Activated naive CD4-positive, alpha-beta T cell treated with anti-CD3 and anti-CD28 coated beads for 36 hours (primary cell): ENCODE measurements at regions not wholly inside any gene's neighbourhood (a gene's known extent, or its start where the extent isn't known, plus 50 kb on each side); places are given as distances from the start of the nearest gene placed in this dataset. TPM values are rescaled to one million over a fixed set of nuclear protein-coding genes. Genes with fewer than 3 reads are reported as not detected.

Source experiments
- CTCF ChIA-PET: fragments of 350-600 bp; sonication (Branson Sonifier 250); formaldehyde crosslinking; loops from one replicate; lab custom pipeline; 2021; ENCODE audit warnings: antibody characterized with exemption; lab: Charles Lee
- DNase-seq: peaks from one replicate; pipeline ENCODE4 v3.0.0-alpha.2; 2020
- H3K27ac Mint-ChIP-seq: one replicate; pipeline ENCODE4 v1.8.0; 2021; ENCODE audit warnings: mild to moderate bottlenecking, mixed read lengths
- H3K27me3 Mint-ChIP-seq: one replicate; pipeline ENCODE4 v1.8.0; 2021; ENCODE audit warnings: low read depth, mixed read lengths
- H3K36me3 Mint-ChIP-seq: one replicate; pipeline ENCODE4 v1.8.0; 2021; ENCODE audit warnings: low read depth, mixed read lengths
- H3K4me1 Mint-ChIP-seq: one replicate; pipeline ENCODE4 v1.8.0; 2021; ENCODE audit warnings: low read depth, mixed read lengths
- H3K4me3 Mint-ChIP-seq: one replicate; pipeline ENCODE4 v1.8.0; 2021; ENCODE audit warnings: mild to moderate bottlenecking, moderate library complexity, mixed read lengths
- H3K9me3 Mint-ChIP-seq: one replicate; pipeline ENCODE4 v1.8.0; 2021; ENCODE audit warnings: mixed read lengths
- intact Hi-C: fragments of 100-400 bp; cut with micrococcal nuclease; formaldehyde crosslinking; loops from one replicate; pipeline ENCODE4 v1.15.1; 2023
- microRNA-seq: library from miRNA; unstranded; fragments of <30 nt; microRNA quantifications from one replicate; pipeline ENCODE4 v1.2.0, GENCODE V29; 2022; ENCODE audit warnings: borderline microRNAs expressed, borderline replicate concordance

DNA sequence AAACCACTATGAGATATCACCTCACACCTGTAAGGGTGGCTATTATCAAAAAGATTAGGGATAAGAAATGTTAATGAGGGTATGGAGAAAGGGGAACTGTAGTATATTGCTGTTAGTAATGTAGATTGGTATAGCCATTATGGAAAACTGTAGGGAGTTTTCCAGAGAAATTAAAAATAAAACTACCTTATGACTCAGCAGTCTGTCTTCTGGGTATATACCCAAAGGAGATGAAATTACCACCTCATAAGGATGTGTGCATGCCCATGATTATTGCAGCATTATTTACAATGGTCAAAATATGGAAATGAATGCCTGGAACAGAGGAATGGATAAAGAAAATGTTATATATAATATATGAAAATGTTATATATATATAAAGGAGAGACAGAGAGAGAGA, 303.8 kb downstream of the METTL15 start:
- Mint-ChIP-seq H3K4me3 (no peak overlapping the region), H3K36me3 (no peaks in the 10 kb centered on the region), H3K4me1 (no peaks in the 10 kb centered on the region), H3K27me3 (no peaks in the 10 kb centered on the region), H3K27ac (no peak overlapping the region), H3K9me3 (peaks cover 4% of the 10 kb centered on the region)
- CTCF ChIA-PET = no interaction called here
- intact Hi-C loops = no loop called here
- DNase-seq = no peak

DNA sequence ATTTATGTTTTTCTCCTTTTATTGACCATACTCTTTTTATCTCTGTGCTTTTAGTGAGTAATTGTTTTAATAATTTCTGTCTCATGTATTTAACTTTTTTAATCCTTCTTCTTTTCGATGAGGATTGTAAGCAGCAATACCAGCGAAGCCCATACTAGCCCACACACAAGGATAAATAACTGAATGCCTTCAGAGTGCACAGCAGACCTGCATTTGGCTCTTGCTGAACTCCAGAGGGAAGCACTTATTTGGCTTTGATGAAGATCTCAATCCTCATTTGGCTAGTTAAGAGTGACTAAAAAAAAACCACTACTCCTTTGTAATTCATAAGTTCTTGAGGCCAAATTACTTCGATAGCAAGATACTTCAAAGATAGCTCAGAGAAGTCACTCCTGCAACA, 293.3 kb downstream of the METTL15 start:
- DNase-seq = no peak
- Mint-ChIP-seq H3K27ac (no peak overlapping the region), H3K4me1 (no peaks in the 10 kb centered on the region), H3K27me3 (no peaks in the 10 kb centered on the region), H3K4me3 (no peak overlapping the region), H3K36me3 (no peaks in the 10 kb centered on the region), H3K9me3 (no peaks in the 10 kb centered on the region)
- intact Hi-C loops = no loop called here
- CTCF ChIA-PET = no interaction called here

DNA sequence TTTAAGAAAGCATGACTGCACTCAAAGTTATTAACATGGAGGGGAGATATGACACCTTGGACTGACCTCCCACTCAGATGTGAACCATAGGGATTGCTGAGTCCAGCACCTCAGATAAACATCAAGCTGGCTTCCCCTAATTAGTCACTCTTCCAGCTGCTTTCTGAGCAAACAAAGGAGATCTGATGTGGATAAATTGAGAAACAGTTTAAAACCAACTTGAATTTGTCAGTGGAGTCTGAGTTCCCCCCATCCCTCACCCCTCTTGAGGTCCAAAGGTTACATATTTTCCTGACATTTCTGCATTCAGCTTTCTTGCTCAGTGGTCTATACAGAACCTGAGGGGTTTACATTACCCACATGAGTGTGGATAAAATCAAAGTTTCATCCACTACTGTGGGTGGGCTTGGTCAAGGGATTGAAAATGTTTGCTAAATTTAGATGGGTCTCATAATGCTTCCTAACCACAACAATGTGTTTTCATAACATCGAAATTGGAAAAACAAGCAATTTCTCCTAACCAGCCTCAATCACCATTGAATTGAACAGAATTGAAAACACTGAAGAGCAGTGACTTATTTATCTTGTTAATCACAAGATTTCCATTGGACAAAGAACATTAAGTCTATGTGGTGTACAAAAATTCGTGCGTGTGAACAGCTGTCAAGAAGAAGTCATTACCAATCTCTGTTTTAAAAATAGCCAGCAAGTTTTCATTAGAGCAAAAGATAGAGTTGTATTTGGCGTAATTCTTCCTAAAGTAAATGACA, 292.3 kb downstream of the METTL15 start:
- no peaks in the 10 kb centered on the region for H3K27me3 Mint-ChIP-seq
- DNase-seq = no peak
- H3K27ac Mint-ChIP-seq = no peak overlapping the region
- CTCF ChIA-PET = interaction anchor here (0.6 kb wide), 2 partner anchors 39 to 282 kb away, joined by 3 read pairs; no protein-coding TSS in a partner anchor
- intact Hi-C loops = no loop called here
- H3K4me3 Mint-ChIP-seq = no peak overlapping the region
- no peaks in the 10 kb centered on the region for H3K4me1 Mint-ChIP-seq
- no peaks in the 10 kb centered on the region for H3K9me3 Mint-ChIP-seq
- no peaks in the 10 kb centered on the region for H3K36me3 Mint-ChIP-seq

DNA sequence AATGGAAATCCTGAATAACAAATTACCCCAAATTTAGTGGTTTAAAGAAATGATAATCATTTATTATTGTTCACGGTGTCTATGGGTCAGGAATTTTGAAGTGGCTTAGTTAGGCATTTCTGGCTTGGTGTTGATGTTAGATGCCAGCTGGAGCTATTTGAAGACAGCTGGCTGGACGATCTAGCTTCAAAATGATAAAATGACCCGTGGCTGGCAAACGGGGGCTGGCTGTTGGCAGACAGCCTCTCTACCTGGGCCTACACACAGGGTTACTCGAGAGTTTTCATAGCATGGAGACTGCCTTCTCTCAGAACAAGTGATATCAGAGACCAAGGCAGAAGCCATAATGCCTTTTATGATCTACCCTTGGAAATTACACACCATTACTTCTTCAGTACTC, 285.2 kb downstream of the METTL15 start:
- DNase-seq = no peak
- H3K27me3 Mint-ChIP-seq = no peaks in the 10 kb centered on the region
- H3K4me3 Mint-ChIP-seq = no peak overlapping the region
- intact Hi-C loops = no loop called here
- H3K4me1 Mint-ChIP-seq = no peaks in the 10 kb centered on the region
- H3K27ac Mint-ChIP-seq = no peak overlapping the region
- H3K36me3 Mint-ChIP-seq = peaks cover 2% of the 10 kb centered on the region
- H3K9me3 Mint-ChIP-seq = peaks cover 4% of the 10 kb centered on the region
- CTCF ChIA-PET = no interaction called here

DNA sequence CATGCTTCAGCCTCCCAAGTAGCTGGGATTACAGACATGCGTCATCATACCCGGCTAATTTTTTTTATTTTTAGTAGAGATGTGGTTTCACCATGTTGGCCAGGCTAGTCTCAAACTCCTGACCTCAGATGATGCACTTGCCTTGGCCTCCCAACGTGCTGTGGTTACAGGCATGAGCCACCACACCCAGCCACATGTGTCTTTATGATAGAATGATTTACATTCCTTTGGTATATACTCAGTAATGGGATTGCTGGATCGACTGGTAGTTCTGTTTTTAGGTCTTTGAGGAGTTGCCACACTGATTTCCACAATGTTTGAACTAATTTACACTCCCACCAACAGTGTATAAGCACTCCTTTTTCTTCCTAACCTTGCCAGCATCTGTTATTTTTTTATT, 276.2 kb downstream of the METTL15 start:
- intact Hi-C loops = no loop called here
- Mint-ChIP-seq H3K36me3 (peaks cover 6% of the 10 kb centered on the region), H3K27me3 (no peaks in the 10 kb centered on the region), H3K4me1 (no peaks in the 10 kb centered on the region), H3K4me3 (no peak overlapping the region), H3K9me3 (peaks cover 10% of the 10 kb centered on the region), H3K27ac (no peak overlapping the region)
- no peak for DNase-seq
- CTCF ChIA-PET = no interaction called here

DNA sequence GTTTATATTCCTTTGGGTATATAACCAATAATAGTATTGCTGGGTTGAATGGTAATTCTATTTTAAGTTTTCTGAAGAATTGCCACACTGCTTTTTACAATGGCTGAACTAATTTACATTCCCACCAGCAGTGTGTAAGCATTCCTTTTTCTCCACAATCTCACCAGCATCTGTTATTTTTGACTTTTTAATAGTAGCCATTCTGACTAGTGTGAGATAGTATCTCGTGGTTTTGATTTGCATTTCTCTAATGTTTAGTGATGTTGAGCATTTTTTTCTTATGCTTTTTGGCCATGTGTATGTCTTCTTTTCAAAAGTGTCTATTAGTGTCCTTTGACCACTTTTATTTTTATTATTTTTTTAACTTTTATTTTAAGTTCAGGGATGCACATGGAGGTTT, 275.3 kb downstream of the METTL15 start:
- H3K27ac Mint-ChIP-seq = no peak overlapping the region
- H3K36me3 Mint-ChIP-seq = peaks cover 6% of the 10 kb centered on the region
- CTCF ChIA-PET = no interaction called here
- no peak for DNase-seq
- peaks cover 10% of the 10 kb centered on the region for H3K9me3 Mint-ChIP-seq
- intact Hi-C loops = no loop called here
- H3K4me3 Mint-ChIP-seq = no peak overlapping the region
- no peaks in the 10 kb centered on the region for H3K27me3 Mint-ChIP-seq
- no peaks in the 10 kb centered on the region for H3K4me1 Mint-ChIP-seq

Small RNA genes in the stretch of these regions (microRNA-seq; reads per million reads assigned to microRNA genes)
- gene MIR8068 = not detected
